ENCODE measurements at regions not wholly inside any gene's neighbourhood (a gene's known extent, or its start where the extent isn't known, plus 50 kb on each side); places are given as distances from the start of the nearest gene placed in this dataset.
"Not testable (repeated sequence)": the region's sequence is repeated elsewhere in the genome, so short reads cannot be mapped to it uniquely, and the experiment has no call there.

- not testable (repeated sequence) for H3K27ac Mint-ChIP-seq, H3K4me1 Mint-ChIP-seq, H3K9me3 Mint-ChIP-seq, ATAC-seq, DNase-seq, H3K4me3 Mint-ChIP-seq, H3K27me3 Mint-ChIP-seq
These were observed 158.9 kb downstream of the SUCLG1 start for GRCh38 chr2:84300001-84300695.

GRCh38 chr2:84299211-84299775 lies 159.8 kb downstream of the SUCLG1 start:
- no peak for DNase-seq
- H3K9me3 Mint-ChIP-seq = no peaks in the 10 kb centered on the region
- no peak for ATAC-seq
- no peaks in the 10 kb centered on the region for H3K27me3 Mint-ChIP-seq
- no peaks in the 10 kb centered on the region for H3K4me1 Mint-ChIP-seq
- no peak overlapping the region for H3K4me3 Mint-ChIP-seq
- H3K27ac Mint-ChIP-seq = no peak overlapping the region

- H3K9me3 Mint-ChIP-seq = no peaks in the 10 kb centered on the region
- H3K4me1 Mint-ChIP-seq = no peaks in the 10 kb centered on the region
- DNase-seq = no peak
- no peak for ATAC-seq
- no peak overlapping the region for H3K4me3 Mint-ChIP-seq
- no peak overlapping the region for H3K27ac Mint-ChIP-seq
- H3K27me3 Mint-ChIP-seq = no peaks in the 10 kb centered on the region
These were observed 161.9 kb downstream of the SUCLG1 start for GRCh38 chr2:84297155-84297554.

GRCh38 chr2:84293791-84294380 lies 165.2 kb downstream of the SUCLG1 start:
- DNase-seq (no peak), ATAC-seq (no peak)
- Mint-ChIP-seq H3K27me3 (no peaks in the 10 kb centered on the region), H3K4me1 (no peaks in the 10 kb centered on the region), H3K9me3 (no peaks in the 10 kb centered on the region), H3K4me3 (no peak overlapping the region), H3K27ac (peak overlapping the region; percentile 69 to 90)

- no peaks in the 10 kb centered on the region for H3K27me3 Mint-ChIP-seq
- H3K4me1 Mint-ChIP-seq = no peaks in the 10 kb centered on the region
- no peak for ATAC-seq
- DNase-seq = no peak
- no peak overlapping the region for H3K4me3 Mint-ChIP-seq
- peak overlapping the region in 1 of 2 donors; percentile 8 for H3K27ac Mint-ChIP-seq
- H3K9me3 Mint-ChIP-seq = no peaks in the 10 kb centered on the region
These were observed 166.5 kb downstream of the SUCLG1 start for GRCh38 chr2:84292545-84292944.

- Mint-ChIP-seq H3K9me3 (no peaks in the 10 kb centered on the region), H3K27ac (no peak overlapping the region), H3K27me3 (no peaks in the 10 kb centered on the region), H3K4me3 (no peak overlapping the region), H3K4me1 (no peaks in the 10 kb centered on the region)
- DNase-seq (no peak), ATAC-seq (no peak)
These were observed 168.5 kb downstream of the SUCLG1 start for GRCh38 chr2:84290537-84290936.

GRCh38 chr2:84288293-84288692 lies 170.8 kb downstream of the SUCLG1 start:
- ATAC-seq (no peak), DNase-seq (no peak)
- Mint-ChIP-seq H3K27me3 (no peaks in the 10 kb centered on the region), H3K9me3 (no peaks in the 10 kb centered on the region), H3K4me3 (no peak overlapping the region), H3K27ac (no peak overlapping the region), H3K4me1 (no peaks in the 10 kb centered on the region)

- no peaks in the 10 kb centered on the region for H3K27me3 Mint-ChIP-seq
- no peak overlapping the region for H3K4me3 Mint-ChIP-seq
- ATAC-seq = no peak
- no peaks in the 10 kb centered on the region for H3K4me1 Mint-ChIP-seq
- H3K27ac Mint-ChIP-seq = no peak overlapping the region
- H3K9me3 Mint-ChIP-seq = no peaks in the 10 kb centered on the region
- DNase-seq = no peak
These were observed 172.2 kb downstream of the SUCLG1 start for GRCh38 chr2:84286878-84287277.

GRCh38 chr2:84285056-84285747 lies 173.9 kb downstream of the SUCLG1 start:
- no peak for DNase-seq
- Mint-ChIP-seq H3K27me3 (no peaks in the 10 kb centered on the region), H3K4me3 (no peak overlapping the region), H3K9me3 (no peaks in the 10 kb centered on the region), H3K4me1 (no peaks in the 10 kb centered on the region), H3K27ac (no peak overlapping the region)
- no peak for ATAC-seq

- H3K4me3 Mint-ChIP-seq = no peak overlapping the region
- DNase-seq (no peak), ATAC-seq (no peak)
- H3K27ac Mint-ChIP-seq = peak overlapping the region in 1 of 2 donors; percentile 36
- no peaks in the 10 kb centered on the region for H3K27me3 Mint-ChIP-seq
- peaks cover 1% of the 10 kb centered on the region for H3K4me1 Mint-ChIP-seq
- no peaks in the 10 kb centered on the region for H3K9me3 Mint-ChIP-seq
These were observed 175.6 kb downstream of the SUCLG1 start for GRCh38 chr2:84283506-84283905.

- H3K4me1 Mint-ChIP-seq = peaks cover 6% of the 10 kb centered on the region
- no peaks in the 10 kb centered on the region for H3K27me3 Mint-ChIP-seq
- no peak overlapping the region for H3K27ac Mint-ChIP-seq
- DNase-seq (no peak), ATAC-seq (no peak)
- H3K4me3 Mint-ChIP-seq = no peak overlapping the region
- H3K9me3 Mint-ChIP-seq = no peaks in the 10 kb centered on the region
These were observed 177.6 kb downstream of the SUCLG1 start for GRCh38 chr2:84281510-84281909.

GRCh38 chr2:84280873-84281272 lies 178.2 kb downstream of the SUCLG1 start:
- H3K4me1 Mint-ChIP-seq = peaks cover 6% of the 10 kb centered on the region
- no peaks in the 10 kb centered on the region for H3K27me3 Mint-ChIP-seq
- no peaks in the 10 kb centered on the region for H3K9me3 Mint-ChIP-seq
- no peak overlapping the region for H3K27ac Mint-ChIP-seq
- H3K4me3 Mint-ChIP-seq = no peak overlapping the region
- ATAC-seq (no peak), DNase-seq (no peak)

GRCh38 chr2:84278386-84278785 lies 180.7 kb downstream of the SUCLG1 start:
- Mint-ChIP-seq H3K4me3 (no peak overlapping the region), H3K4me1 (peaks cover 6% of the 10 kb centered on the region), H3K27ac (peak overlapping the region in 1 of 2 donors; percentile 0), H3K9me3 (no peaks in the 10 kb centered on the region), H3K27me3 (peaks cover 11% of the 10 kb centered on the region)
- ATAC-seq = no peak
- DNase-seq = no peak

- Mint-ChIP-seq H3K4me1 (peaks cover 6% of the 10 kb centered on the region), H3K27ac (no peak overlapping the region), H3K4me3 (no peak overlapping the region), H3K9me3 (no peaks in the 10 kb centered on the region), H3K27me3 (peaks cover 16% of the 10 kb centered on the region)
- ATAC-seq (peak; percentile 39), DNase-seq (no peak)
These were observed 182.4 kb downstream of the SUCLG1 start for GRCh38 chr2:84276590-84277255.

GRCh38 chr2:84273406-84273805 lies 185.7 kb downstream of the SUCLG1 start:
- H3K27me3 Mint-ChIP-seq = peaks cover 22% of the 10 kb centered on the region
- H3K4me1 Mint-ChIP-seq = peaks cover 4% of the 10 kb centered on the region
- H3K9me3 Mint-ChIP-seq = no peaks in the 10 kb centered on the region
- H3K27ac Mint-ChIP-seq = no peak overlapping the region
- no peak for ATAC-seq
- no peak overlapping the region for H3K4me3 Mint-ChIP-seq
- no peak for DNase-seq

GRCh38 chr2:84271977-84272376 lies 187.1 kb downstream of the SUCLG1 start:
- Mint-ChIP-seq H3K27ac (no peak overlapping the region), H3K9me3 (no peaks in the 10 kb centered on the region), H3K4me1 (no peaks in the 10 kb centered on the region), H3K27me3 (peaks cover 22% of the 10 kb centered on the region), H3K4me3 (no peak overlapping the region)
- ATAC-seq = no peak
- no peak for DNase-seq

Data from stimulated activated naive CD8-positive, alpha-beta T cell treated with anti-CD3 and anti-CD28 coated beads, Interleukin-15, amount 100 ng/mL, for 72 hours (primary cell).